Osteocyte (in vitro differentiated cells): ENCODE measurements at regions not wholly inside any gene's neighbourhood (a gene's known extent, or its start where the extent isn't known, plus 50 kb on each side); places are given as distances from the start of the nearest gene placed in this dataset.

Experiments
- DNase-seq: peaks from one replicate; pipeline ENCODE4 v3.0.0; 2021; ENCODE audit warnings: mixed read lengths; ENCODE audit not compliant: unreplicated experiment; ENCODE audit errors: extremely low spot score
- H3K27ac Mint-ChIP-seq: one replicate; pipeline ENCODE4 v1.8.0; 2021; ENCODE audit warnings: mild to moderate bottlenecking, mixed read lengths; ENCODE audit not compliant: unreplicated experiment
- H3K27me3 Mint-ChIP-seq: one replicate; pipeline ENCODE4 v1.8.0; 2021; ENCODE audit warnings: mixed read lengths; ENCODE audit not compliant: unreplicated experiment
- H3K36me3 Mint-ChIP-seq: one replicate; pipeline ENCODE4 v1.8.0; 2021; ENCODE audit warnings: mixed read lengths; ENCODE audit not compliant: unreplicated experiment
- H3K4me1 Mint-ChIP-seq: one replicate; pipeline ENCODE4 v1.8.0; 2021; ENCODE audit warnings: mixed read lengths; ENCODE audit not compliant: unreplicated experiment
- H3K4me3 Mint-ChIP-seq: one replicate; pipeline ENCODE4 v1.8.0; 2021; ENCODE audit warnings: mild to moderate bottlenecking, moderate library complexity, mixed read lengths; ENCODE audit not compliant: unreplicated experiment
- H3K9me3 Mint-ChIP-seq: one replicate; pipeline ENCODE4 v1.8.0; 2021; ENCODE audit warnings: mixed read lengths; ENCODE audit not compliant: unreplicated experiment
- TF ChIP-seq, protein P1 (sequence below): fragments of 200-600 bp; sonication (generic); IDR thresholded peaks from 2 replicates; pipeline ENCODE4 v1.5.0; 2021; ENCODE audit warnings: antibody characterized with exemption, mild to moderate bottlenecking, moderate library complexity

DNA sequence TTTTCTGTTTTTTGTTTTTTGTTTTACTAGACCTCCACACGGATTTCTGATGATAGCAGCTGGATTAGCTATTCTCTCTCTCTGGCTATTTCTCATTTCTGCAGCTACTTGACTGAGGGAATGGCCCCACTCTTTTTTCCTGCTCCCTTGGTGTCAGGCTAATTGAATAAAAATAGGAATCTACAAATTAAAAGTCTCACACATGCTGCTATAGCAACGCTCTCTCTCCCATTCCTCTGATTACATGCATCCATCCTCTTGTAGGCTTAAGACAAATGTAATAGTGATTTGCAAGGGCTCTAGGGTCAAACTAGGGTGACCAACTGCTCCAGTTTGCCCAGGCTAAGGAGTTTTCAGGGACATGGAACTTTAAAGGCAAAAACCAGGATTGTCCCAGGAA lies 221.8 kb downstream of the PHLDA1 start:
- no peak for DNase-seq
- TF ChIP-seq, protein P1, sequence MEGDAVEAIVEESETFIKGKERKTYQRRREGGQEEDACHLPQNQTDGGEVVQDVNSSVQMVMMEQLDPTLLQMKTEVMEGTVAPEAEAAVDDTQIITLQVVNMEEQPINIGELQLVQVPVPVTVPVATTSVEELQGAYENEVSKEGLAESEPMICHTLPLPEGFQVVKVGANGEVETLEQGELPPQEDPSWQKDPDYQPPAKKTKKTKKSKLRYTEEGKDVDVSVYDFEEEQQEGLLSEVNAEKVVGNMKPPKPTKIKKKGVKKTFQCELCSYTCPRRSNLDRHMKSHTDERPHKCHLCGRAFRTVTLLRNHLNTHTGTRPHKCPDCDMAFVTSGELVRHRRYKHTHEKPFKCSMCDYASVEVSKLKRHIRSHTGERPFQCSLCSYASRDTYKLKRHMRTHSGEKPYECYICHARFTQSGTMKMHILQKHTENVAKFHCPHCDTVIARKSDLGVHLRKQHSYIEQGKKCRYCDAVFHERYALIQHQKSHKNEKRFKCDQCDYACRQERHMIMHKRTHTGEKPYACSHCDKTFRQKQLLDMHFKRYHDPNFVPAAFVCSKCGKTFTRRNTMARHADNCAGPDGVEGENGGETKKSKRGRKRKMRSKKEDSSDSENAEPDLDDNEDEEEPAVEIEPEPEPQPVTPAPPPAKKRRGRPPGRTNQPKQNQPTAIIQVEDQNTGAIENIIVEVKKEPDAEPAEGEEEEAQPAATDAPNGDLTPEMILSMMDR, result no peak
- Mint-ChIP-seq H3K4me1 (peaks cover 19% of the 10 kb centered on the region), H3K27me3 (peaks cover 3% of the 10 kb centered on the region), H3K27ac (no peak overlapping the region), H3K9me3 (peaks cover 12% of the 10 kb centered on the region), H3K36me3 (peaks cover 7% of the 10 kb centered on the region), H3K4me3 (no peak overlapping the region)

DNA sequence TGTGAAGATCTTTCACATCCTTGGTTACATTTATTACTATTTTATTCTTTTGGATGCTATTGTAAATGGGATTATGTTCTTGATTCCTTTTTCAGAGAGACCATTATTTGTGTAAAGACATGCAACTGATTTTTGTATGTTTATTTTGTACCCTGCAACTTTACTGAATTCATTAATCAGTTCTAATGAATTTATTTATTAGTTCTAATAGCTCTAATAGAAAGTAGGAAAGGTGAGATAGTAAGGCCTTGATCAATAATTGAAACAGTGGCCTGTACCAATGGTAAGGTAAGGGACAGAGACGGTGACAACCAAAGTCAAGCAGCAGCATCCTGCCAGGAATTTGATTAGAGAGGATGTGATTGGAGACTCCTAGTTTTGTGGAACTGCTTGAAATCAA lies 224.1 kb downstream of the PHLDA1 start:
- Mint-ChIP-seq H3K4me1 (peaks cover 12% of the 10 kb centered on the region), H3K4me3 (no peak overlapping the region), H3K36me3 (peaks cover 7% of the 10 kb centered on the region), H3K27ac (no peak overlapping the region), H3K9me3 (peaks cover 12% of the 10 kb centered on the region), H3K27me3 (peaks cover 3% of the 10 kb centered on the region)
- TF ChIP-seq, protein P1, result no peak
- DNase-seq, result no peak

DNA sequence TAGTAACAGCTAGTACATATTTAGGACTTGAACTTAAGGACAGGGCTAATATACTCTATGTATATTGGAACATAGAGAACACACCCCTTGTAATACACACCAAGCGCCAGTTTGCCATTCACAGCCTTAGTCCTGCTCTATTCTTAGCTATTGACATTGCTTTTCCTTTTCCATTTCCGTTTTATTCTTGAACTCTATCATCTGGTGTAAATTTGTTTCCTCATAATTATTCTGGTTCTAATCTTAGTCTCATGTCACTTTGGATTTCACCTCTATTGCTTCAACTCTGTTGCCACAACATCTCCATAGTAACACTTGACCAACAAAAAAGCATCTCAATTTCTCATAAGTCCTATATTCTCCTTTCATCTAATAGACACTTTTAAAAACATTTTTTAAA lies 225.7 kb downstream of the PHLDA1 start:
- Mint-ChIP-seq H3K9me3 (peaks cover 12% of the 10 kb centered on the region), H3K4me3 (no peak overlapping the region), H3K27me3 (peaks cover 3% of the 10 kb centered on the region), H3K4me1 (peaks cover 3% of the 10 kb centered on the region), H3K36me3 (peaks cover 7% of the 10 kb centered on the region), H3K27ac (no peak overlapping the region)
- TF ChIP-seq, protein P1, result no peak
- no peak for DNase-seq

DNA sequence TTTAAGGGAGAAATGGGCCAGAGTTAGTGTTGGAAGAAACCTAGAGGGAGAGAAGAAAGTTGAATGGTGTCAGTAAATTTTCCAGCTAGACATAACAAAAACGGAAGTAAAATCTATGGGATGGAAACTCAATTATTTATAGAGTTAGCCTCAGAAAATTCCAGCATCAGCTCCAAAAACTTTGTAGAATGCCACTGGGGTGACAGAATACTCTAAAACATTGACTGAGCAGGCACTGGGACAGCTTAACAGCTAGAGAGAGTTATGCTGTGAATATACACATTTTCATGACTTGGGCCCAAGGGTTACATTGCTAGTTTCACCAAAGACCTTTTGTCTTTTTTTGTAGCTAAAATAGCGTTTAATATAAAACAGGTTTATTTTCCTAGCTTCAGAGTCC lies 226.3 kb downstream of the PHLDA1 start:
- Mint-ChIP-seq H3K9me3 (peaks cover 12% of the 10 kb centered on the region), H3K36me3 (peaks cover 7% of the 10 kb centered on the region), H3K4me1 (peaks cover 3% of the 10 kb centered on the region), H3K27me3 (no peaks in the 10 kb centered on the region), H3K27ac (no peak overlapping the region), H3K4me3 (no peak overlapping the region)
- DNase-seq, result no peak
- TF ChIP-seq, protein P1, result no peak

DNA sequence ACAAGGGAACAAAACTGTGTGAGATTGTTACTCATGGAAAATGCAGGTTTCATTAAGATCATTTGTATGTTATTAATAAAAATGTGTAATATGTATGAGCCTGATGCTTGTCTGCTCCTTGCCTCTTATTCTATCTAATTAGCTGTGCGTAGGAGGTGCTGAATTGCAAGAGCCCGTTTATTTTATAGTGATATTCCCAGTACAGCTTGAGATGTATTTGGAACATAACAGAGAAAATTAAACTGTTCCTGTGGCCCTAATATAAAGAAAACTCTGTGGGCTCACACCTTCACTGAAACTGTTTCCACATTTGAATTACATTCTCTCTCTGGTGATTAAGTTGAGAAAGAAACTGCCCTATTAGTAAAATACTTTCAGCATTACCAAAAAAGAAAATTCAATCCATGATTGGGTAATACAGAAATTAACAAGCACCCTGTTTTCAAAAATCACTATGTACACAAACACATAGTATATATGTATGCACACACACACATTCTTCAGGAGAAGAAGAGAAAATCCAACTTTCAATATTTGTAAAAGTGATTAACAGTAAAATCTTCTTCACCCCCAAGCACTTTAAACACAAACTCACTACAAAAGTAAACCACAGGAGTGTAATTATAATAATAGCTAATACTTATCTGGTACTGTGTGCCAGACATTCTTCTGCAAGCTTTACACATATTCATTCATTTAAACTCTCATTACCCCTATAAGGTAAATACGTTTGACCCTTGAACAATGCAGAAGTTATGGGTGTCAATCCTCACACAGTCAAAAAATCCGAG lies 233.2 kb downstream of the PHLDA1 start:
- no peaks in the 10 kb centered on the region for H3K4me1 Mint-ChIP-seq
- no peaks in the 10 kb centered on the region for H3K36me3 Mint-ChIP-seq
- H3K9me3 Mint-ChIP-seq, result no peaks in the 10 kb centered on the region
- no peak overlapping the region for H3K4me3 Mint-ChIP-seq
- H3K27me3 Mint-ChIP-seq, result no peaks in the 10 kb centered on the region
- no peak for DNase-seq
- H3K27ac Mint-ChIP-seq, result no peak overlapping the region
- TF ChIP-seq, protein P1, result no peak
